ENCODE measurements at regions not wholly inside any gene's neighbourhood (a gene's known extent, or its start where the extent isn't known, plus 50 kb on each side); places are given as distances from the start of the nearest gene placed in this dataset.

- Histone ChIP-seq H3K4me1 (ENCODE audit: control insufficient read depth in 2 of 2, insufficient read depth in 2 of 2, low read length in 2 of 2) (no peaks in the 10 kb centered on the region), H3K27me3 (replicated peaks in 1 of 4; ENCODE audit: control extremely low read depth in 1 of 4, control insufficient read depth in 3 of 4, insufficient read depth in 4 of 4, low read length in 3 of 4) (no peaks in the 10 kb centered on the region), H3K9me3 (ENCODE audit: control extremely low read depth in 1 of 3, control insufficient read depth in 2 of 3, insufficient read depth in 1 of 3, low read length in 2 of 3) (no peaks in the 10 kb centered on the region), H3K9ac (ENCODE audit: low read length) (no peak overlapping the region), H3K36me3 (replicated peaks in 1 of 2; ENCODE audit: control extremely low read depth in 1 of 2, control insufficient read depth in 1 of 2, extremely low read depth in 1 of 2, insufficient read depth in 2 of 2, low read length in 1 of 2) (no peaks in the 10 kb centered on the region), H4K20me1 (ENCODE audit: control insufficient read depth, insufficient read depth, low read length, poor library complexity, severe bottlenecking) (no peaks in the 10 kb centered on the region), H3K4me3 (ENCODE audit: control extremely low read depth in 1 of 5, extremely low read depth in 1 of 5, insufficient read depth in 1 of 5, low read depth in 2 of 5, low read length in 4 of 5) (no peak overlapping the region), H3K4me2 (replicated peaks; ENCODE audit: low read depth, low read length, poor library complexity, severe bottlenecking) (no peak overlapping the region), H3K27ac (ENCODE audit: low read length in 2 of 2) (no peak overlapping the region), H2AFZ (ENCODE audit: insufficient read depth, low read depth, low read length, poor library complexity, severe bottlenecking) (no peak overlapping the region), H3K79me2 (ENCODE audit: control insufficient read depth, insufficient read depth, low read length) (no peaks in the 10 kb centered on the region)
- WGBS (ENCODE audit: insufficient coverage) = 78% methylated on average over 3 of the region's 5 CpGs
- DNase-seq (no peak), ATAC-seq (ENCODE audit: low read depth) (no peak)
- intact Hi-C loops (cut with micrococcal nuclease) = no loop called here
- Mint-ChIP-seq H3K4me3 (no peak overlapping the region), H3K27me3 (peaks cover 7% of the 10 kb centered on the region), H3K9me3 (ENCODE audit: insufficient read depth) (no peaks in the 10 kb centered on the region), H3K27ac (no peak overlapping the region), H3K4me1 (no peaks in the 10 kb centered on the region)
- POLR2A ChIA-PET = no interaction called here
- CTCF ChIA-PET = no interaction called here
- TF ChIP-seq EZH2 (IDR thresholded peaks at IDR 0.05; ENCODE audit: borderline replicate concordance, insufficient read depth, low read depth, low read length, poor library complexity, severe bottlenecking) = no peak
- TF ChIP-seq, protein P1, sequence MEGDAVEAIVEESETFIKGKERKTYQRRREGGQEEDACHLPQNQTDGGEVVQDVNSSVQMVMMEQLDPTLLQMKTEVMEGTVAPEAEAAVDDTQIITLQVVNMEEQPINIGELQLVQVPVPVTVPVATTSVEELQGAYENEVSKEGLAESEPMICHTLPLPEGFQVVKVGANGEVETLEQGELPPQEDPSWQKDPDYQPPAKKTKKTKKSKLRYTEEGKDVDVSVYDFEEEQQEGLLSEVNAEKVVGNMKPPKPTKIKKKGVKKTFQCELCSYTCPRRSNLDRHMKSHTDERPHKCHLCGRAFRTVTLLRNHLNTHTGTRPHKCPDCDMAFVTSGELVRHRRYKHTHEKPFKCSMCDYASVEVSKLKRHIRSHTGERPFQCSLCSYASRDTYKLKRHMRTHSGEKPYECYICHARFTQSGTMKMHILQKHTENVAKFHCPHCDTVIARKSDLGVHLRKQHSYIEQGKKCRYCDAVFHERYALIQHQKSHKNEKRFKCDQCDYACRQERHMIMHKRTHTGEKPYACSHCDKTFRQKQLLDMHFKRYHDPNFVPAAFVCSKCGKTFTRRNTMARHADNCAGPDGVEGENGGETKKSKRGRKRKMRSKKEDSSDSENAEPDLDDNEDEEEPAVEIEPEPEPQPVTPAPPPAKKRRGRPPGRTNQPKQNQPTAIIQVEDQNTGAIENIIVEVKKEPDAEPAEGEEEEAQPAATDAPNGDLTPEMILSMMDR (IDR thresholded peaks at IDR 0.05) = no peak
Measured at GRCh38 chr2:216989340-216990129, 129.7 kb upstream of the TNP1 start.

GRCh38 chr2:216987252-216987821 is 127.5 kb upstream of the TNP1 start:
- no peak overlapping the region for H3K9ac ChIP-seq (ENCODE audit: low read length)
- POLR2A ChIA-PET = no interaction called here
- 100% methylated on average over 3 of the region's 6 CpGs for WGBS (ENCODE audit: insufficient coverage)
- ATAC-seq (ENCODE audit: low read depth) (no peak), DNase-seq (no peak)
- no peaks in the 10 kb centered on the region for H3K9me3 Mint-ChIP-seq (ENCODE audit: insufficient read depth)
- intact Hi-C loops (cut with micrococcal nuclease) = no loop called here
- H3K36me3 ChIP-seq (replicated peaks in 1 of 2; ENCODE audit: control extremely low read depth in 1 of 2, control insufficient read depth in 1 of 2, extremely low read depth in 1 of 2, insufficient read depth in 2 of 2, low read length in 1 of 2) = no peaks in the 10 kb centered on the region
- no peaks in the 10 kb centered on the region for H4K20me1 ChIP-seq (ENCODE audit: control insufficient read depth, insufficient read depth, low read length, poor library complexity, severe bottlenecking)
- H3K9me3 ChIP-seq (ENCODE audit: control extremely low read depth in 1 of 3, control insufficient read depth in 2 of 3, insufficient read depth in 1 of 3, low read length in 2 of 3) = no peaks in the 10 kb centered on the region
- H3K79me2 ChIP-seq (ENCODE audit: control insufficient read depth, insufficient read depth, low read length) = no peaks in the 10 kb centered on the region
- H3K27ac Mint-ChIP-seq = no peak overlapping the region
- TF ChIP-seq, protein P1 (IDR thresholded peaks at IDR 0.05) = no peak
- TF ChIP-seq EZH2 (IDR thresholded peaks at IDR 0.05; ENCODE audit: borderline replicate concordance, insufficient read depth, low read depth, low read length, poor library complexity, severe bottlenecking) = no peak
- H3K4me1 ChIP-seq (ENCODE audit: control insufficient read depth in 2 of 2, insufficient read depth in 2 of 2, low read length in 2 of 2) = no peaks in the 10 kb centered on the region
- H3K4me3 ChIP-seq (ENCODE audit: control extremely low read depth in 1 of 5, extremely low read depth in 1 of 5, insufficient read depth in 1 of 5, low read depth in 2 of 5, low read length in 4 of 5) = no peak overlapping the region
- H3K4me1 Mint-ChIP-seq = no peaks in the 10 kb centered on the region
- H3K27me3 ChIP-seq (replicated peaks in 1 of 4; ENCODE audit: control extremely low read depth in 1 of 4, control insufficient read depth in 3 of 4, insufficient read depth in 4 of 4, low read length in 3 of 4) = peaks cover 0 to 5% (median 0%) of the 10 kb centered on the region in 4 experiments
- H3K27ac ChIP-seq (ENCODE audit: low read length in 2 of 2) = no peak overlapping the region
- no peak overlapping the region for H2AFZ ChIP-seq (ENCODE audit: insufficient read depth, low read depth, low read length, poor library complexity, severe bottlenecking)
- no peak overlapping the region for H3K4me2 ChIP-seq (replicated peaks; ENCODE audit: low read depth, low read length, poor library complexity, severe bottlenecking)
- peaks cover 20% of the 10 kb centered on the region for H3K27me3 Mint-ChIP-seq
- H3K4me3 Mint-ChIP-seq = no peak overlapping the region
- CTCF ChIA-PET = no interaction called here
